ENCODE measurements at regions not wholly inside any gene's neighbourhood (a gene's known extent, or its start where the extent isn't known, plus 50 kb on each side); places are given as distances from the start of the nearest gene placed in this dataset.

DNA sequence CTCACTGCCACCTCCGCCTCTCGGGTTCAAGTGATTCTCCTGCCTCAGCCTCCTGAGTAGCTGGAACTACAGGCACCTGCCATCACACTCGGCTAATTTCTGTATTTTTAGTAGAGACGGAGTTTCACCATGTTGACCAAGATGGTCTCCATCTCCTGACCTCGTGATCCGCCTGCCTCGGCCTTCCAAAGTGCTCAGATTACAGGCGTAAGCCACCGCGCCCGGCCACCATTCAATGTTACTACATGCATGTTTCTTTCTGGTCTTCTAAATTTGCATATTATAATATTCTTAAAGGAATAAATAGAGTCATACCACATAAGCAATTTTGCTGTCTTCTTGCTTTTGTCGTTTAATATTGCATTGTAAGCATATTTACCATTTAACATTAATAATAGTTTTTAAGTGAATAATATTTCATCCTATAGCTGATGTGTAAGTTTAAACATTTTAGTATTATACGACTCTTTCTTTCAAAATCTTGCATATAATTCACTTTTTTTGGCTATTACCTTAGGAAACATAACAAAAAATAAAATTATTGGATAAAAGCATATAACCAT lies 1270.4 kb downstream of the ADGRL3 start:
- TF ChIP-seq, protein P1, sequence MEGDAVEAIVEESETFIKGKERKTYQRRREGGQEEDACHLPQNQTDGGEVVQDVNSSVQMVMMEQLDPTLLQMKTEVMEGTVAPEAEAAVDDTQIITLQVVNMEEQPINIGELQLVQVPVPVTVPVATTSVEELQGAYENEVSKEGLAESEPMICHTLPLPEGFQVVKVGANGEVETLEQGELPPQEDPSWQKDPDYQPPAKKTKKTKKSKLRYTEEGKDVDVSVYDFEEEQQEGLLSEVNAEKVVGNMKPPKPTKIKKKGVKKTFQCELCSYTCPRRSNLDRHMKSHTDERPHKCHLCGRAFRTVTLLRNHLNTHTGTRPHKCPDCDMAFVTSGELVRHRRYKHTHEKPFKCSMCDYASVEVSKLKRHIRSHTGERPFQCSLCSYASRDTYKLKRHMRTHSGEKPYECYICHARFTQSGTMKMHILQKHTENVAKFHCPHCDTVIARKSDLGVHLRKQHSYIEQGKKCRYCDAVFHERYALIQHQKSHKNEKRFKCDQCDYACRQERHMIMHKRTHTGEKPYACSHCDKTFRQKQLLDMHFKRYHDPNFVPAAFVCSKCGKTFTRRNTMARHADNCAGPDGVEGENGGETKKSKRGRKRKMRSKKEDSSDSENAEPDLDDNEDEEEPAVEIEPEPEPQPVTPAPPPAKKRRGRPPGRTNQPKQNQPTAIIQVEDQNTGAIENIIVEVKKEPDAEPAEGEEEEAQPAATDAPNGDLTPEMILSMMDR (IDR thresholded peaks at IDR 0.05), result no peak
- no peak for TF ChIP-seq POLR2A (IDR thresholded peaks at IDR 0.05)

Measured in esophagus squamous epithelium (tissue), 4 donors.